ENCODE measurements at regions not wholly inside any gene's neighbourhood (a gene's known extent, or its start where the extent isn't known, plus 50 kb on each side); places are given as distances from the start of the nearest gene placed in this dataset.

DNA sequence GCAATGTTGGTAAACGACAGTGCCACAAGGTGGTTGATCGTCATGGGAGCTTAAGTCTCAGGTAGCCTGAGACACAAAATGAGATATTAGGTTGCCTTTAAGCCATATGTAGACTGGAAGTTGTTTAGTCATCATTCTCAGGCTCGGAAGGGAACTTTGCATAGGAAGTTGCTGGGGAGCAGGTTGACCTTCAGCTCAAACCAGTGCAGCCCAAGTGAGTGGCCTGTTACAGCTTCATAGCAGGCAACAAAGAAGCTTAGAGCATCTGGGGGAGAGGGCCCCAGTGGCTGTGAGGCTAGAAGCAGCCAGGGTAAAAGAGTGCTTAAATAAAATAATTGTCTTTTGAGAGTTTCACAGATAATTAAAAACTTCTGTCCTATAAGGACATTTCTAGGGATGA, 404.0 kb downstream of the GUCY1A2 start:
- H3K27ac ChIP-seq (ENCODE audit: extremely low read depth, low read depth, low read length): no peak overlapping the region
- no peaks in the 10 kb centered on the region for H3K4me1 ChIP-seq (ENCODE audit: control insufficient read depth, insufficient read depth, low read length)
- no peaks in the 10 kb centered on the region for H3K9me3 ChIP-seq (ENCODE audit: control insufficient read depth, insufficient read depth, low read depth, low read length)
- no peak overlapping the region for H3K4me3 ChIP-seq (ENCODE audit: low read depth, low read length)
- ChIA-PET POLR2A (no interaction called here), CTCF (interaction anchor here (0.6 kb wide), 1 partner anchor 144 kb away, joined by 3 read pairs; no protein-coding TSS in a partner anchor)
- H3K36me3 ChIP-seq (ENCODE audit: control insufficient read depth in 2 of 2, insufficient read depth in 1 of 2, low read length in 2 of 2): no peaks in the 10 kb centered on the region
- TF ChIP-seq, protein P1, sequence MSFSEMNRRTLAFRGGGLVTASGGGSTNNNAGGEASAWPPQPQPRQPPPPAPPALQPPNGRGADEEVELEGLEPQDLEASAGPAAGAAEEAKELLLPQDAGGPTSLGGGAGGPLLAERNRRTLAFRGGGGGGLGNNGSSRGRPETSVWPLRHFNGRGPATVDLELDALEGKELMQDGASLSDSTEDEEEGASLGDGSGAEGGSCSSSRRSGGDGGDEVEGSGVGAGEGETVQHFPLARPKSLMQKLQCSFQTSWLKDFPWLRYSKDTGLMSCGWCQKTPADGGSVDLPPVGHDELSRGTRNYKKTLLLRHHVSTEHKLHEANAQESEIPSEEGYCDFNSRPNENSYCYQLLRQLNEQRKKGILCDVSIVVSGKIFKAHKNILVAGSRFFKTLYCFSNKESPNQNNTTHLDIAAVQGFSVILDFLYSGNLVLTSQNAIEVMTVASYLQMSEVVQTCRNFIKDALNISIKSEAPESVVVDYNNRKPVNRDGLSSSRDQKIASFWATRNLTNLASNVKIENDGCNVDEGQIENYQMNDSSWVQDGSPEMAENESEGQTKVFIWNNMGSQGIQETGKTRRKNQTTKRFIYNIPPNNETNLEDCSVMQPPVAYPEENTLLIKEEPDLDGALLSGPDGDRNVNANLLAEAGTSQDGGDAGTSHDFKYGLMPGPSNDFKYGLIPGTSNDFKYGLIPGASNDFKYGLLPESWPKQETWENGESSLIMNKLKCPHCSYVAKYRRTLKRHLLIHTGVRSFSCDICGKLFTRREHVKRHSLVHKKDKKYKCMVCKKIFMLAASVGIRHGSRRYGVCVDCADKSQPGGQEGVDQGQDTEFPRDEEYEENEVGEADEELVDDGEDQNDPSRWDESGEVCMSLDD (tag by site-specific recombination; IDR thresholded peaks at IDR 0.05): no peak
- TF ChIP-seq IKZF3 (tag by site-specific recombination; IDR thresholded peaks at IDR 0.05) (no peak), ZNF404 (tag by site-specific recombination; IDR thresholded peaks at IDR 0.05) (no peak), ZNF121 (tag by site-specific recombination; IDR thresholded peaks at IDR 0.05) (no peak), ZNF140 (tag by site-specific recombination; IDR thresholded peaks at IDR 0.05) (no peak), ZFP3 (tag by site-specific recombination; IDR thresholded peaks at IDR 0.05; ENCODE audit: low read depth) (no peak), ZSCAN23 (tag by site-specific recombination; IDR thresholded peaks at IDR 0.05) (no peak), ZNF174 (tag by site-specific recombination; IDR thresholded peaks at IDR 0.05) (no peak), ZNF707 (tag by site-specific recombination; IDR thresholded peaks at IDR 0.05) (no peak), PRDM1 (tag by site-specific recombination; IDR thresholded peaks at IDR 0.05) (no peak), ZNF132 (tag by site-specific recombination; IDR thresholded peaks at IDR 0.05; ENCODE audit: borderline replicate concordance) (no peak), ZSCAN4 (tag by site-specific recombination; IDR thresholded peaks at IDR 0.05) (no peak), ZBTB17 (tag by site-specific recombination; IDR thresholded peaks at IDR 0.05) (no peak), ZBTB20 (tag by site-specific recombination; IDR thresholded peaks at IDR 0.05) (no peak), ZSCAN30 (tag by site-specific recombination; IDR thresholded peaks at IDR 0.05) (no peak), ZBTB49 (tag by site-specific recombination; IDR thresholded peaks at IDR 0.05; ENCODE audit: low read depth) (no peak), GLI2 (tag by site-specific recombination; IDR thresholded peaks at IDR 0.05; ENCODE audit: borderline replicate concordance, low read depth) (no peak), REPIN1 (tag by site-specific recombination; IDR thresholded peaks at IDR 0.05; ENCODE audit: low read depth) (no peak), HOXD13 (CRISPR knock-in tag; IDR thresholded peaks at IDR 0.05; ENCODE audit: borderline replicate concordance) (no peak)
- TF ChIP-seq, protein P2, sequence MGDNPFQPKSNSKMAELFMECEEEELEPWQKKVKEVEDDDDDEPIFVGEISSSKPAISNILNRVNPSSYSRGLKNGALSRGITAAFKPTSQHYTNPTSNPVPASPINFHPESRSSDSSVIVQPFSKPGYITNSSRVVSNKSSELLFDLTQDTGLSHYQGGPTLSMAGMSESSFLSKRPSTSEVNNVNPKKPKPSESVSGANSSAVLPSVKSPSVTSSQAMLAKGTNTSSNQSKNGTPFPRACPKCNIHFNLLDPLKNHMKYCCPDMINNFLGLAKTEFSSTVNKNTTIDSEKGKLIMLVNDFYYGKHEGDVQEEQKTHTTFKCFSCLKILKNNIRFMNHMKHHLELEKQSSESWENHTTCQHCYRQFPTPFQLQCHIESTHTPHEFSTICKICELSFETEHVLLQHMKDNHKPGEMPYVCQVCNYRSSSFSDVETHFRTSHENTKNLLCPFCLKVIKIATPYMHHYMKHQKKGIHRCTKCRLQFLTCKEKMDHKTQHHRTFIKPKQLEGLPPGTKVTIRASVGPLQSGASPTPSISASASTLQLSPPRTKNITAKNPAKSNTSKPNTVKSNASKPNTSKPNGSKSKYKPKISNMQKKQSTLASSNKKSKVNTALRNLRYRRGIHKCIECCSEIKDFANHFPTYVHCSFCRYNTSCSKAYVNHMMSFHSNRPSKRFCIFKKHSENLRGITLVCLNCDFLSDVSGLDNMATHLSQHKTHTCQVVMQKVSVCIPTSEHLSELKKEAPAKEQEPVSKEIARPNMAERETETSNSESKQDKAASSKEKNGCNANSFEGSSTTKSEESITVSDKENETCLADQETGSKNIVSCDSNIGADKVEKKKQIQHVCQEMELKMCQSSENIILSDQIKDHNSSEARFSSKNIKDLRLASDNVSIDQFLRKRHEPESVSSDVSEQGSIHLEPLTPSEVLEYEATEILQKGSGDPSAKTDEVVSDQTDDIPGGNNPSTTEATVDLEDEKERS (tag by site-specific recombination; IDR thresholded peaks at IDR 0.05): no peak

All from HEK293 (cell line).